Caco-2 (cell line): ENCODE measurements at regions not wholly inside any gene's neighbourhood (a gene's known extent, or its start where the extent isn't known, plus 50 kb on each side); places are given as distances from the start of the nearest gene placed in this dataset.

Experiments used
- BruUV-seq: library from RNA; stranded (reverse); fragments of 400-500 nt; replicated peaks from 2 replicates; lab custom pipeline; 2021; lab: Mats Ljungman, UMichigan
- CTCF ChIA-PET: fragments of 300-600 bp; sonication (Branson Sonifier 250); formaldehyde crosslinking; loops from one replicate; lab custom pipeline; 2022; ENCODE audit warnings: antibody characterized with exemption; lab: Charles Lee
- POLR2A ChIA-PET: fragments of 300-600 bp; sonication (Branson Sonifier 250); formaldehyde crosslinking; loops from one replicate; lab custom pipeline; 2022; ENCODE audit warnings: antibody characterized with exemption; lab: Charles Lee
- DNase-seq, 2 experiments: peaks; one replicate each; pipeline versions ENCODE4 v3.0.0 to v3.0.0-alpha.2; 2020 to 2022
- H3K27me3 ChIP-seq: replicated peaks from 2 replicates; pipeline ENCODE4 v1.6.0; 2011; ENCODE audit warnings: low read length; ENCODE audit not compliant: control insufficient read depth, insufficient read depth
- H3K36me3 ChIP-seq: 2 replicates; pipeline ENCODE4 v1.5.1; 2011; ENCODE audit warnings: low read length; ENCODE audit not compliant: control insufficient read depth, insufficient read depth
- H3K4me1 ChIP-seq: fragments of 250-450 bp; sonication (Bioruptor Pico); 2 replicates; pipeline ENCODE4 v1.5.1; 2020; ENCODE audit warnings: mild to moderate bottlenecking
- H3K4me3 ChIP-seq: 2 replicates; pipeline ENCODE4 v1.5.1; 2011; ENCODE audit warnings: low read depth, mild to moderate bottlenecking, control low read depth, low read length
- H3K9me3 ChIP-seq: fragments of 250-450 bp; sonication (Bioruptor Pico); 2 replicates; pipeline ENCODE4 v1.5.1; 2020; ENCODE audit warnings: mild to moderate bottlenecking, moderate library complexity
- H3K27ac Mint-ChIP-seq: one replicate; pipeline ENCODE4 v1.8.0; 2022; ENCODE audit warnings: mixed read lengths; ENCODE audit not compliant: unreplicated experiment
- H3K27me3 Mint-ChIP-seq: one replicate; pipeline ENCODE4 v1.8.0; 2022; ENCODE audit warnings: mixed read lengths; ENCODE audit not compliant: insufficient read depth, unreplicated experiment
- H3K36me3 Mint-ChIP-seq: one replicate; pipeline ENCODE4 v1.8.0; 2022; ENCODE audit warnings: mild to moderate bottlenecking, mixed read lengths; ENCODE audit not compliant: insufficient read depth, unreplicated experiment
- H3K4me1 Mint-ChIP-seq: one replicate; pipeline ENCODE4 v1.8.0; 2022; ENCODE audit warnings: low read depth, mixed read lengths; ENCODE audit not compliant: unreplicated experiment
- H3K4me3 Mint-ChIP-seq: one replicate; pipeline ENCODE4 v1.8.0; 2022; ENCODE audit warnings: mild to moderate bottlenecking, moderate library complexity, mixed read lengths; ENCODE audit not compliant: unreplicated experiment
- H3K9me3 Mint-ChIP-seq: one replicate; pipeline ENCODE4 v1.8.0; 2022; ENCODE audit warnings: mixed read lengths; ENCODE audit not compliant: unreplicated experiment
- intact Hi-C: fragments of 100-400 bp; cut with micrococcal nuclease; formaldehyde crosslinking; loops from one replicate; pipeline ENCODE4 v1.10.0; 2022; ENCODE audit not compliant: unreplicated experiment
- TF ChIP-seq, protein P1 (sequence below), 2 experiments: fragments of 200-600 bp in 1 of 2; IDR thresholded peaks; 1 replicate in 1 of 2; 2 replicates in 1 of 2; pipeline versions ENCODE4 v1.5.1 to v1.8.0; 2011 to 2022; ENCODE audit warnings: antibody characterized with exemption in 1 of 2, control low read depth in 1 of 2, inconsistent platforms in 1 of 2, low read depth in 1 of 2, low read length in 1 of 2, mild to moderate bottlenecking in 1 of 2, moderate library complexity in 1 of 2; ENCODE audit not compliant: insufficient read depth in 1 of 2, severe bottlenecking in 1 of 2, unreplicated experiment in 1 of 2

- H3K9me3 Mint-ChIP-seq, result no peaks in the 10 kb centered on the region
- BruUV-seq, result no TSS peak
- DNase-seq, result no peak
- no peaks in the 10 kb centered on the region for H3K27me3 Mint-ChIP-seq
- no peaks in the 10 kb centered on the region; the same call in 1 of the 2 replicates for H3K36me3 ChIP-seq
- no peaks in the 10 kb centered on the region for H3K27me3 ChIP-seq
- no peaks in the 10 kb centered on the region for H3K9me3 ChIP-seq
- H3K4me1 ChIP-seq, result peaks cover 4% of the 10 kb centered on the region; the same call in 1 of the 2 replicates
- no peak overlapping the region for H3K27ac Mint-ChIP-seq
- H3K4me3 ChIP-seq, result no peak overlapping the region
- peaks cover 22% of the 10 kb centered on the region for H3K36me3 Mint-ChIP-seq
- POLR2A ChIA-PET, result no interaction called here
- TF ChIP-seq, protein P1, sequence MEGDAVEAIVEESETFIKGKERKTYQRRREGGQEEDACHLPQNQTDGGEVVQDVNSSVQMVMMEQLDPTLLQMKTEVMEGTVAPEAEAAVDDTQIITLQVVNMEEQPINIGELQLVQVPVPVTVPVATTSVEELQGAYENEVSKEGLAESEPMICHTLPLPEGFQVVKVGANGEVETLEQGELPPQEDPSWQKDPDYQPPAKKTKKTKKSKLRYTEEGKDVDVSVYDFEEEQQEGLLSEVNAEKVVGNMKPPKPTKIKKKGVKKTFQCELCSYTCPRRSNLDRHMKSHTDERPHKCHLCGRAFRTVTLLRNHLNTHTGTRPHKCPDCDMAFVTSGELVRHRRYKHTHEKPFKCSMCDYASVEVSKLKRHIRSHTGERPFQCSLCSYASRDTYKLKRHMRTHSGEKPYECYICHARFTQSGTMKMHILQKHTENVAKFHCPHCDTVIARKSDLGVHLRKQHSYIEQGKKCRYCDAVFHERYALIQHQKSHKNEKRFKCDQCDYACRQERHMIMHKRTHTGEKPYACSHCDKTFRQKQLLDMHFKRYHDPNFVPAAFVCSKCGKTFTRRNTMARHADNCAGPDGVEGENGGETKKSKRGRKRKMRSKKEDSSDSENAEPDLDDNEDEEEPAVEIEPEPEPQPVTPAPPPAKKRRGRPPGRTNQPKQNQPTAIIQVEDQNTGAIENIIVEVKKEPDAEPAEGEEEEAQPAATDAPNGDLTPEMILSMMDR (IDR thresholded peaks at IDR 0.05; ENCODE audit: insufficient read depth in 1 of 2, low read depth in 1 of 2, low read length in 1 of 2, severe bottlenecking in 1 of 2, unreplicated experiment in 1 of 2), result no peak
- H3K4me3 Mint-ChIP-seq, result no peak overlapping the region
- CTCF ChIA-PET, result no interaction called here
- peaks cover 24% of the 10 kb centered on the region for H3K4me1 Mint-ChIP-seq
- intact Hi-C loops, result no loop called here
Measured at GRCh38 chr17:77369544-77369971, 228.8 kb downstream of the SEC14L1 start.

GRCh38 chr17:77370586-77370985 is 229.8 kb downstream of the SEC14L1 start:
- Histone ChIP-seq H3K4me3 (no peak overlapping the region), H3K27me3 (no peaks in the 10 kb centered on the region), H3K4me1 (peaks cover 15% of the 10 kb centered on the region; the same call in 1 of the 2 replicates), H3K36me3 (no peaks in the 10 kb centered on the region; the same call in 1 of the 2 replicates), H3K9me3 (no peaks in the 10 kb centered on the region)
- no peaks in the 10 kb centered on the region for H3K27me3 Mint-ChIP-seq
- no peaks in the 10 kb centered on the region for H3K9me3 Mint-ChIP-seq
- TF ChIP-seq, protein P1 (IDR thresholded peaks at IDR 0.05; ENCODE audit: insufficient read depth in 1 of 2, low read depth in 1 of 2, low read length in 1 of 2, severe bottlenecking in 1 of 2, unreplicated experiment in 1 of 2), result no peak
- ChIA-PET POLR2A (no interaction called here), CTCF (interaction anchor here (0.6 kb wide), 1 partner anchor 57 kb away, joined by 3 read pairs; no protein-coding TSS in a partner anchor)
- intact Hi-C loops, result no loop called here
- DNase-seq, result no peak
- BruUV-seq, result no TSS peak
- H3K4me3 Mint-ChIP-seq, result no peak overlapping the region
- H3K4me1 Mint-ChIP-seq, result peaks cover 27% of the 10 kb centered on the region
- H3K27ac Mint-ChIP-seq, result no peak overlapping the region
- peaks cover 23% of the 10 kb centered on the region for H3K36me3 Mint-ChIP-seq

GRCh38 chr17:77371117-77371887 is 230.5 kb downstream of the SEC14L1 start:
- H3K27me3 Mint-ChIP-seq, result no peaks in the 10 kb centered on the region
- TF ChIP-seq, protein P1 (IDR thresholded peaks at IDR 0.05; ENCODE audit: insufficient read depth in 1 of 2, low read depth in 1 of 2, low read length in 1 of 2, severe bottlenecking in 1 of 2, unreplicated experiment in 1 of 2), result no peak
- BruUV-seq, result no TSS peak
- no peaks in the 10 kb centered on the region for H3K9me3 Mint-ChIP-seq
- Histone ChIP-seq H3K9me3 (no peaks in the 10 kb centered on the region), H3K4me3 (no peak overlapping the region), H3K36me3 (no peaks in the 10 kb centered on the region; the same call in 1 of the 2 replicates), H3K4me1 (peaks cover 15% of the 10 kb centered on the region; the same call in 1 of the 2 replicates), H3K27me3 (no peaks in the 10 kb centered on the region)
- peaks cover 22% of the 10 kb centered on the region for H3K36me3 Mint-ChIP-seq
- H3K4me3 Mint-ChIP-seq, result no peak overlapping the region
- ChIA-PET POLR2A (no interaction called here), CTCF (interaction anchor here (0.6 kb wide), 1 partner anchor 58 kb away, joined by 3 read pairs; no protein-coding TSS in a partner anchor)
- no peak overlapping the region for H3K27ac Mint-ChIP-seq
- DNase-seq, result no peak
- intact Hi-C loops, result no loop called here
- H3K4me1 Mint-ChIP-seq, result peaks cover 27% of the 10 kb centered on the region
